ENCODE measurements at regions not wholly inside any gene's neighbourhood (a gene's known extent, or its start where the extent isn't known, plus 50 kb on each side); places are given as distances from the start of the nearest gene placed in this dataset.

GRCh38 chr5:52708463-52708862 lies 79.3 kb upstream of the ITGA1 start:
- Histone ChIP-seq H3K36me3 (no peaks in the 10 kb centered on the region), H3K9me3 (no peaks in the 10 kb centered on the region), H3K4me3 (no peak overlapping the region), H3K27me3 (no peaks in the 10 kb centered on the region)
- no peak for DNase-seq

- H3K9me3 ChIP-seq: no peaks in the 10 kb centered on the region
- no peak for DNase-seq
- no peaks in the 10 kb centered on the region for H3K36me3 ChIP-seq
- no peak overlapping the region for H3K4me3 ChIP-seq
- H3K27me3 ChIP-seq: no peaks in the 10 kb centered on the region
Measured at GRCh38 chr5:52709167-52709925, 78.4 kb upstream of the ITGA1 start.

- no peak for DNase-seq
- H3K36me3 ChIP-seq: no peaks in the 10 kb centered on the region
- H3K4me3 ChIP-seq: no peak overlapping the region
- no peaks in the 10 kb centered on the region for H3K27me3 ChIP-seq
- H3K9me3 ChIP-seq: no peaks in the 10 kb centered on the region
Measured at GRCh38 chr5:52710310-52710971, 77.3 kb upstream of the ITGA1 start.

- Histone ChIP-seq H3K9me3 (no peaks in the 10 kb centered on the region), H3K36me3 (no peaks in the 10 kb centered on the region), H3K27me3 (no peaks in the 10 kb centered on the region), H3K4me3 (no peak overlapping the region)
- no peak for DNase-seq
Measured at GRCh38 chr5:52710972-52711596, 76.6 kb upstream of the ITGA1 start.

- Histone ChIP-seq H3K9me3 (no peaks in the 10 kb centered on the region), H3K36me3 (no peaks in the 10 kb centered on the region), H3K27me3 (no peaks in the 10 kb centered on the region), H3K4me3 (no peak overlapping the region)
- no peak for DNase-seq
Measured at GRCh38 chr5:52712354-52712753, 75.4 kb upstream of the ITGA1 start.

- no peaks in the 10 kb centered on the region for H3K27me3 ChIP-seq
- no peak for DNase-seq
- no peak overlapping the region for H3K4me3 ChIP-seq
Measured at GRCh38 chr5:52725065-52725746, 62.5 kb upstream of the ITGA1 start.

GRCh38 chr5:52725808-52726207 lies 61.9 kb upstream of the ITGA1 start:
- Histone ChIP-seq H3K27me3 (no peaks in the 10 kb centered on the region), H3K9me3 (no peaks in the 10 kb centered on the region), H3K4me3 (no peak overlapping the region), H3K36me3 (no peaks in the 10 kb centered on the region)
- no peak for DNase-seq

More at GRCh38 chr5:52725065-52725746, 62.5 kb upstream of the ITGA1 start:
- Histone ChIP-seq H3K9me3 (no peaks in the 10 kb centered on the region), H3K36me3 (no peaks in the 10 kb centered on the region)

- H3K27me3 ChIP-seq: no peaks in the 10 kb centered on the region
- DNase-seq: no peak
- H3K4me3 ChIP-seq: no peak overlapping the region
Measured at GRCh38 chr5:52727020-52727419, 60.7 kb upstream of the ITGA1 start.

GRCh38 chr5:52727576-52727975 lies 60.1 kb upstream of the ITGA1 start:
- H3K4me3 ChIP-seq: no peak overlapping the region

More at GRCh38 chr5:52727020-52727419, 60.7 kb upstream of the ITGA1 start:
- Histone ChIP-seq H3K9me3 (no peaks in the 10 kb centered on the region), H3K36me3 (no peaks in the 10 kb centered on the region)

GRCh38 chr5:52728224-52728623 lies 59.5 kb upstream of the ITGA1 start:
- no peaks in the 10 kb centered on the region for H3K36me3 ChIP-seq
- no peaks in the 10 kb centered on the region for H3K27me3 ChIP-seq
- no peaks in the 10 kb centered on the region for H3K9me3 ChIP-seq
- no peak overlapping the region for H3K4me3 ChIP-seq
- no peak for DNase-seq

More at GRCh38 chr5:52727576-52727975, 60.1 kb upstream of the ITGA1 start:
- Histone ChIP-seq H3K9me3 (no peaks in the 10 kb centered on the region), H3K27me3 (no peaks in the 10 kb centered on the region), H3K36me3 (no peaks in the 10 kb centered on the region)
- peak; percentile 67 for DNase-seq

GRCh38 chr5:52728686-52729085 lies 59.0 kb upstream of the ITGA1 start:
- no peaks in the 10 kb centered on the region for H3K27me3 ChIP-seq
- DNase-seq: no peak
- no peaks in the 10 kb centered on the region for H3K9me3 ChIP-seq
- no peaks in the 10 kb centered on the region for H3K36me3 ChIP-seq
- H3K4me3 ChIP-seq: no peak overlapping the region

GRCh38 chr5:52731274-52732027 lies 56.3 kb upstream of the ITGA1 start:
- no peak for DNase-seq
- H3K36me3 ChIP-seq: no peaks in the 10 kb centered on the region
- H3K9me3 ChIP-seq: no peaks in the 10 kb centered on the region
- no peaks in the 10 kb centered on the region for H3K27me3 ChIP-seq
- H3K4me3 ChIP-seq: no peak overlapping the region

GRCh38 chr5:52734557-52734956 lies 53.2 kb upstream of the ITGA1 start:
- H3K4me3 ChIP-seq: no peak overlapping the region
- no peaks in the 10 kb centered on the region for H3K27me3 ChIP-seq
- no peaks in the 10 kb centered on the region for H3K9me3 ChIP-seq
- DNase-seq: no peak
- H3K36me3 ChIP-seq: no peaks in the 10 kb centered on the region

- Histone ChIP-seq H3K36me3 (no peaks in the 10 kb centered on the region), H3K4me3 (no peak overlapping the region), H3K9me3 (no peaks in the 10 kb centered on the region), H3K27me3 (no peaks in the 10 kb centered on the region)
- DNase-seq: no peak
Measured at GRCh38 chr5:52735139-52735538, 52.6 kb upstream of the ITGA1 start.
